HEK293T (cell line): ENCODE measurements at regions not wholly inside any gene's neighbourhood (a gene's known extent, or its start where the extent isn't known, plus 50 kb on each side); places are given as distances from the start of the nearest gene placed in this dataset.
A peak's percentile ranks its signal among the peaks of the same experiment; 100 is the strongest.

ENCODE experiments used
- CTCF ChIA-PET: fragments of 350-600 bp; formaldehyde crosslinking; extraction: SDS; loops from one replicate; lab custom pipeline; 2021; ENCODE audit warnings: antibody characterized with exemption, inconsistent platforms; lab: Yijun Ruan, JAX
- POLR2A ChIA-PET: fragments of 350-600 bp; formaldehyde crosslinking; extraction: SDS; loops from one replicate; lab custom pipeline; 2020; ENCODE audit warnings: antibody characterized with exemption, inconsistent platforms; lab: Yijun Ruan, JAX
- DNase-seq: peaks from one replicate; pipeline ENCODE4 v3.0.0; 2012; ENCODE audit warnings: mixed read lengths; ENCODE audit errors: extremely low spot score
- ARNT ChIP-seq: fragments of 450-650 bp; IDR thresholded peaks from 2 replicates; pipeline ENCODE4 v1.6.1; 2017; ENCODE audit warnings: mild to moderate bottlenecking
- BHLHE40 ChIP-seq: fragments of 450-650 bp; IDR thresholded peaks from 2 replicates; pipeline ENCODE4 v1.6.1; 2016; ENCODE audit warnings: mild to moderate bottlenecking, moderate library complexity, borderline replicate concordance
- CTBP1 ChIP-seq: fragments of 450-650 bp; IDR thresholded peaks from 2 replicates; pipeline ENCODE4 v1.6.1; 2016; ENCODE audit warnings: borderline replicate concordance
- ELF4 ChIP-seq: fragments of 450-650 bp; IDR thresholded peaks from 2 replicates; pipeline ENCODE4 v1.6.1; 2017; ENCODE audit warnings: antibody characterized with exemption
- FOXA1 ChIP-seq: fragments of 450-650 bp; IDR thresholded peaks from 2 replicates; pipeline ENCODE4 v1.6.1; 2016; ENCODE audit warnings: mild to moderate bottlenecking
- FOXK2 ChIP-seq: fragments of 450-650 bp; IDR thresholded peaks from 2 replicates; pipeline ENCODE4 v1.6.1; 2016; ENCODE audit warnings: mild to moderate bottlenecking
- FOXM1 ChIP-seq: fragments of 450-650 bp; IDR thresholded peaks from 2 replicates; pipeline ENCODE4 v1.6.1; 2017; ENCODE audit warnings: mild to moderate bottlenecking, borderline replicate concordance
- HDGF ChIP-seq: fragments of 450-650 bp; IDR thresholded peaks from 2 replicates; pipeline ENCODE4 v1.6.1; 2017; ENCODE audit warnings: antibody characterized with exemption, borderline replicate concordance
- L3MBTL2 ChIP-seq: fragments of 450-650 bp; conservative IDR thresholded peaks from 2 replicates; pipeline ENCODE4 v1.6.1; 2016; ENCODE audit warnings: mild to moderate bottlenecking
- LEF1 ChIP-seq: fragments of 450-650 bp; IDR thresholded peaks from 2 replicates; pipeline ENCODE4 v1.6.1; 2017; ENCODE audit warnings: mild to moderate bottlenecking, borderline replicate concordance
- NFRKB ChIP-seq: fragments of 450-650 bp; IDR thresholded peaks from 2 replicates; pipeline ENCODE4 v1.6.1; 2016; ENCODE audit warnings: mild to moderate bottlenecking, moderate library complexity
- SP1 ChIP-seq: fragments of 450-650 bp; IDR thresholded peaks from 2 replicates; pipeline ENCODE4 v1.6.1; 2017
- SUZ12 ChIP-seq: fragments of 450-650 bp; IDR thresholded peaks from 2 replicates; pipeline ENCODE4 v1.6.1; 2016; ENCODE audit warnings: mild to moderate bottlenecking
- TARDBP ChIP-seq: fragments of 450-650 bp; IDR thresholded peaks from 2 replicates; pipeline ENCODE4 v1.6.1; 2016
- ZNF384 ChIP-seq: fragments of 450-650 bp; IDR thresholded peaks from 2 replicates; pipeline ENCODE4 v1.6.1; 2016
- TF ChIP-seq, protein P1 (sequence below): fragments of 450-650 bp; IDR thresholded peaks from 2 replicates; pipeline ENCODE4 v1.6.1; 2016

DNA sequence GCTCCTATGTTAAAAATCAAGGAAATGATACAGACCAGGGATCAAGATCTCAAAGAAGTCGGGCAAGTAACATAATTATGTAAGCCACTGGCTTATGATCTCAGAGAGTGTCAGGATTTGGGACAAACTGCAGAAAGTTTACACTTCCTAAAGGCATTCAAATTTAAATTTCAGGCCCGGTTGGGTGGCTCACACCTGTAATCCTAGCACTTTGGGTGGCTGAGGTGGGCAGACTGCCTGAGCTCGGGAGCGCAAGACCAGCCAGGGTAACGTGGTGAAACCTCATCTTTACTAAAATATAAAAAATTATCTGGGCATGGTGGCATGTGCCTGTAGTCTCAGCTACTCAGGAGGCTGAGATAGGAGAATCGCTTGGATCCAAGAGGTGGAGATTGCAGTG is 124.4 kb upstream of the UBE2E2 start:
- POLR2A ChIA-PET, result no interaction called here
- CTCF ChIA-PET, result no interaction called here
- DNase-seq, result no peak
- no peak for TF ChIP-seq FOXM1
- TF ChIP-seq HDGF, result no peak
- TF ChIP-seq TARDBP, result no peak
- TF ChIP-seq, protein P1, sequence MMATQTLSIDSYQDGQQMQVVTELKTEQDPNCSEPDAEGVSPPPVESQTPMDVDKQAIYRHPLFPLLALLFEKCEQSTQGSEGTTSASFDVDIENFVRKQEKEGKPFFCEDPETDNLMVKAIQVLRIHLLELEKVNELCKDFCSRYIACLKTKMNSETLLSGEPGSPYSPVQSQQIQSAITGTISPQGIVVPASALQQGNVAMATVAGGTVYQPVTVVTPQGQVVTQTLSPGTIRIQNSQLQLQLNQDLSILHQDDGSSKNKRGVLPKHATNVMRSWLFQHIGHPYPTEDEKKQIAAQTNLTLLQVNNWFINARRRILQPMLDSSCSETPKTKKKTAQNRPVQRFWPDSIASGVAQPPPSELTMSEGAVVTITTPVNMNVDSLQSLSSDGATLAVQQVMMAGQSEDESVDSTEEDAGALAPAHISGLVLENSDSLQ, result no peak
- no peak for TF ChIP-seq ZNF384
- no peak for TF ChIP-seq ELF4
- no peak for TF ChIP-seq SUZ12
- no peak for TF ChIP-seq L3MBTL2
- no peak for TF ChIP-seq FOXK2
- no peak for TF ChIP-seq SP1
- TF ChIP-seq LEF1, result no peak

DNA sequence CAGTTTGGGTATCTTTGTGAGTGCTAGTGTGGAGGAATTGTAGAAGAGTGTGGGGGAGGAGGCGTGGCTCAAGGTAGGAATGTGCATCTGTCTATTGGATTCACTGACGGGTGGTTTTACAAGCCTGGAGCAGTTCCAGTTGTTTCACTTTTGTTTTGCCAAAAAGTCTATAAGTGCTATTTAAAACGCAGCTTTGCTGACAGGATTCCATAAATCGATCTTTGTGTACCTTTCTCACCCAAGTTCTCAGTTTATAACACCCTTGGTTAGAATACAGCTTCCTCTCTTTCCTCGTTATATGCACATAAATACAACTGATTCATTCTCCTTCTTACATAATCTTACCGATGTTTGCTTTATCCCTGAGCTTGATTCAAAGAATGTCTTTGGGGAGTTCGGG is 123.2 kb upstream of the UBE2E2 start:
- TF ChIP-seq HDGF, result no peak
- TF ChIP-seq, protein P1, result peak; percentile 67
- ChIA-PET CTCF (no interaction called here), POLR2A (no interaction called here)
- DNase-seq, result no peak

DNA sequence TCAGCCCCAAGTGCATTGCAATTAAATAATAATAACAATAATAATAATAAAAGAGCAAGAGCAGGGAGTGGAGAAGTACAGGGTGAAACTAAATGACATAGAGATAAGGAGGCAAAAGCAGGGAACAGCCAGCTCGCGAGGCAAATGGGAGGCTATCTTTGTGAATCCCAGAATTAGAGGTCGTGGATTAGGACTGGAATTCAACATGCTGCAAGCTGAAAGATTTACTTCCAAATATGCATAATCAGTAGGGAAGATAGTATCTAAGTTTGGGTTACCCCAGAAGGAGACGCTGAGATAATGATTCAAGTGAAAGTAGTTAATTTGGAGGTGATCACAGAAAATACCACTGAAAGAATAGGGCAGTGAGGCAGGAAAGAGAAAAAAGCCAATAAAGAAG is 119.4 kb upstream of the UBE2E2 start:
- no peak for DNase-seq
- ChIA-PET POLR2A (no interaction called here), CTCF (interaction anchor here (0.6 kb wide), 1 partner anchor 657 kb away, joined by 3 read pairs; no protein-coding TSS in a partner anchor)
- TF ChIP-seq CTBP1 (no peak), TARDBP (no peak), SP1 (no peak), BHLHE40 (no peak), ELF4 (no peak), NFRKB (no peak)
- TF ChIP-seq, protein P1, result no peak

DNA sequence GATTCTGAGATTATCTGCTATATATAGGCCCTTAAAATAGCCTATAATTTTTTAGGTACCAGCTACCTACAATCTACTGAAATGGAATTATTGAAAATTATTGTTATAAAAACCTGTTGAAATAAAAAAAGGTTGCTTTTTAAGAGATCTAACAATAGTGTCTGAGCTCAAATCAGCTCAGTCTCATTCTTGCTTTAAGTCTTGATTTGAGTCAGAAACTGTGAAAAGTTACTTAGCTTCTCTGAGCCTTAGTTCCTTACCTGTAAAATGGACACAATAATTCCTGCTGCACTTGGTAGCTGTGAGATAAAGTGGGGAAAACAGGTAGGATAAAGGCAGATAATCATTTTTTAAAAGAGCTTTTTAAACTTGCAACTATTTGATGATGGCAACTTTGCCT is 118.8 kb upstream of the UBE2E2 start:
- ChIA-PET POLR2A (interaction anchor here (0.6 kb wide), 1 partner anchor 71 kb away, joined by 3 read pairs; no protein-coding TSS in a partner anchor), CTCF (no interaction called here)
- DNase-seq, result no peak
- no peak for TF ChIP-seq FOXM1
- no peak for TF ChIP-seq ELF4
- no peak for TF ChIP-seq LEF1
- TF ChIP-seq HDGF, result no peak
- TF ChIP-seq SP1, result no peak
- TF ChIP-seq FOXA1, result no peak
- TF ChIP-seq, protein P1, result no peak
- no peak for TF ChIP-seq FOXK2
- TF ChIP-seq TARDBP, result no peak
- no peak for TF ChIP-seq SUZ12
- no peak for TF ChIP-seq L3MBTL2

DNA sequence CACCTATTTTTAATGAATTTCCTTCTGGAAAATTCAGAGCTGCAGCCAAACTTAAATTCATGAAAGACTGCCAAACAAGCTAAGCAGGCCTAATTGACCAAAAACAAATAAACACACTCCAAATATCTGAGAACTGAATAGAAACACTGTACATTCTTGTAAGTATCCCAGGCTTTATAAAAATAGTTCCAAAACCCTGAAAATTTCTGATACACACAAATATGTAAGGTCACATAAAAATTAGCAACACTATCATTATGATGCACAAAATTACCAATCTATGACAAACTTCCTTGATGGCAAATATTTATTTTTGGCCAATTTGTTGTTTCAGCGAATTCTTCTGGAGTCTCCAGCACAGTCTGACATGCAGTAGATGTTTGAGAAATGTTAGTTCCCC is 117.9 kb upstream of the UBE2E2 start:
- CTCF ChIA-PET, result no interaction called here
- POLR2A ChIA-PET, result no interaction called here
- TF ChIP-seq SP1 (no peak), NFRKB (no peak)
- DNase-seq, result no peak

DNA sequence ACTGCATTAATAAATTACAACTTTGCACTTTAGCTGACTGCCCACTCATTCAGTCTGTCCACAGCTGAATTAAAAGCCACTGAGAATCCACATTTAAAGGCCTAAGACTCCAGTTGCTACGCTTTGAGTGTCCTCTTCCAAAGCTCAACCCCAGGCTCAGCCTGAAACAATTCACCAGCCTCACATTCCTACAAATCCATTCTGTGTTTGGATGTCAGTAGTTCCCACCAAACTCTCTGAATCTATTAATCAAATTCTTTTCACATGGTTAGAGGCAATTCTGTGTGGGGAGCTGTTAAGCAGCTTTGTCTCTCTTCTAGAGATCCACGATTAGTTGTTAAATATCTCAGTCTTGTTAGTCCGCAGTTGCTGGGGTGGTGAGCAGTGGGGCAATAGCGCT is 116.8 kb upstream of the UBE2E2 start:
- ChIA-PET POLR2A (no interaction called here), CTCF (no interaction called here)
- DNase-seq, result no peak
- TF ChIP-seq FOXK2 (no peak), NFRKB (no peak), CTBP1 (no peak), FOXA1 (no peak)

DNA sequence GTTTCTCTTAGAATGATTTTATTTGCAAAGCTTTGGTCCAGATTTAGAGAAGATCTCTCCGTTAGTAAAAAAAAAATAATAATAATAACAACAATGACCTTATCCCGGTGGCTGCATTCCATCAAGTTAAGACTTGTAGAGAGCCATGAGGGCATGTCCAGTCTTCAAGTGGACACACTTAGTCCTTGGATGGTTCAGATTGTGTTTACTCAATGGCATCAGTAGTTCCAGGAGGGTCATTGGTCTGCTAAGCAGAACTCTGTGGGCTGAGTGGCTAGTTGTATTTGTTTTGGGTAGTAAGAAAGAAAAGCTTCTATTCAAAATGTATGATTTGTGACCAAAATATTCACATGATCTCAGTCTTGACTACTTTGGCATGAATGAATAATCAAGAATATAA is 116.3 kb upstream of the UBE2E2 start:
- no peak for TF ChIP-seq HDGF
- no peak for TF ChIP-seq BHLHE40
- TF ChIP-seq SUZ12, result no peak
- no peak for TF ChIP-seq SP1
- TF ChIP-seq ZNF384, result no peak
- no peak for TF ChIP-seq CTBP1
- TF ChIP-seq NFRKB, result no peak
- no peak for TF ChIP-seq ELF4
- no peak for TF ChIP-seq L3MBTL2
- TF ChIP-seq FOXA1, result no peak
- no peak for TF ChIP-seq FOXM1
- TF ChIP-seq, protein P1, result no peak
- no peak for TF ChIP-seq LEF1
- TF ChIP-seq ARNT, result no peak
- no peak for TF ChIP-seq FOXK2
- no peak for TF ChIP-seq TARDBP

More for the DNA sequence above, 116.3 kb upstream of the UBE2E2 start:
- ChIA-PET POLR2A (no interaction called here), CTCF (interaction anchor here (0.6 kb wide), 1 partner anchor 238 kb away, joined by 3 read pairs; no protein-coding TSS in a partner anchor)
- no peak for DNase-seq
